ENCODE measurements at regions not wholly inside any gene's neighbourhood (a gene's known extent, or its start where the extent isn't known, plus 50 kb on each side); places are given as distances from the start of the nearest gene placed in this dataset.

- DNase-seq = no peak
Measured at GRCh38 chr15:62790546-62790945, 252.0 kb upstream of the TPM1 start.

DNA sequence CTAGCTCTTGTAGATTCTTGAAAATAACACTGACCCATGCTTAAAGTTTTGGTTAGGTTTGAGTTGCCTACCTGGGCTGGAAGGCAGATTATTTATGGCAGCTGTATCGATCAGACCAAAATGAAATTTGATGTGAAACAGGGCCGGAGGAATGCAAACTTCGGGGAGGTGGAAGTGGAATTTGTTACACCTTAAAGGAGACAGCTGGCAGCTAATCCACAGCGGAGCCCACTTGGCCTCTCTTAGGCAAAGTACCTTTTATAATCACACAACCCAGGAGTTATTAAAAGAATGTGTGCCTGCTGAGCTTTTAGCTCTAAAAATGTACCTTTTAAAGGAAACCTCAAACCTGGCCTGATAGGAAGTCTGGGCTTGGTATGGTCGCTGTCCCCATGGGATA is 250.9 kb upstream of the TPM1 start:
- DNase-seq = no peak

DNA sequence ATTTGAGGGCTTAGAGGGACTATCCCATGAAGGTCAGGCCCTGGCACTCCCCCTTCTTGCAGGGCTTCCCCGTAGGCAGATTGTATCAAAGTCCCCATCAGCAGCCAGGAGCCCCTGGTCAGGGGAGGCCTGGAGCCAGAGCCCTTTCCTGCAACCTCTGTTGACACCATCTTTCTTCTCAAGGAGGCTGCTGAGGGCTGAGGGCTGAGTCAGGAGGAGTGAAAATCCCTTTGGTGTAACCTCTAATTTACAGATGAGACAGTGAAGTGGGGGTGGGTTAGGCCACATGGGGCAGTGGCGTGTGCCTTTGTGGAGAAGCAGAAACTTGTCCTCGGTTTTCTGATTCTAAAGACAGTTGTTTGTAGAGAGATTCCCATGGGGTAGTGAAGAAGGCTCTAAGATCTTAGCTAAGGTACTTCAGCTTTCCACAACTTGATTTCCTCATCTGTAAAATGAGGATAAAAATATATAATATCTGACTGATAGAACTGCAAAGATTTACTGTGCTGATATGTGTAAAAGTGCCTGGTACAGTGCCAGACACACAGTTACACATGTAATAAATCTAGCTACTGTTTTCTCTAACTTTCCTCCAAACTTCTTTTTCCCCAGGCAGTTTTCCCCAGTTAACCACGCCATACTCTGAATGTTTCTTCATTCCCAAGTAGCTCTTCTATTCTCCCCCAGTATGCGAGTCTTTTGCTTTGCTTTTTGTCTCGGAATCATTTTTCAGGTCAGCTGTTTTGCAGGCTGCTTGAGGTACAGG is 249.4 kb upstream of the TPM1 start:
- DNase-seq = no peak

GRCh38 chr15:62793752-62794144 is 248.8 kb upstream of the TPM1 start:
- no peak for DNase-seq

DNA sequence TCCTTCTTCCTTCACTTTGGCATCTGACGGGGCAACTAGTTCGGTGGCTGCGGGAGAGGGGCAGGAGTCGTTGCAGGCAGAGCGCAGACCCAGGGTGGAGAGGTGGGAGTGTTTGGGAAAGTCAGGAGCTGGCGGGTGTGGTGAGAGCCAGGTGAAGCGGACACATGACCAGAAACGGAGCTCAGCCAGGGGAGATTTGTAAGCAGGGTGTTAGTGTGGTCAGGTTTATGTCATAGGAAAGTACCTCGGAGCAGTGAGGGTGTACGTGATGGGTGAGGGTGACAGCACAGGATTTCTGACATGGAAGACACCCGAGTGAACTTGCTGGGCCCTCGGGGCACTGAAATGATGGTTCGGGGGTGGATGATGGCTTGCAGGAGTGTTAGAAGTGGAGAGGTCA is 247.4 kb upstream of the TPM1 start:
- DNase-seq = no peak

GRCh38 chr15:62795700-62796695 is 246.5 kb upstream of the TPM1 start:
- no peak for DNase-seq

- no peak for DNase-seq
Measured at GRCh38 chr15:62797171-62797570, 245.4 kb upstream of the TPM1 start.

GRCh38 chr15:62798536-62798935 is 244.0 kb upstream of the TPM1 start:
- no peak for DNase-seq

- DNase-seq = no peak
Measured at GRCh38 chr15:62799037-62799436, 243.5 kb upstream of the TPM1 start.

DNA sequence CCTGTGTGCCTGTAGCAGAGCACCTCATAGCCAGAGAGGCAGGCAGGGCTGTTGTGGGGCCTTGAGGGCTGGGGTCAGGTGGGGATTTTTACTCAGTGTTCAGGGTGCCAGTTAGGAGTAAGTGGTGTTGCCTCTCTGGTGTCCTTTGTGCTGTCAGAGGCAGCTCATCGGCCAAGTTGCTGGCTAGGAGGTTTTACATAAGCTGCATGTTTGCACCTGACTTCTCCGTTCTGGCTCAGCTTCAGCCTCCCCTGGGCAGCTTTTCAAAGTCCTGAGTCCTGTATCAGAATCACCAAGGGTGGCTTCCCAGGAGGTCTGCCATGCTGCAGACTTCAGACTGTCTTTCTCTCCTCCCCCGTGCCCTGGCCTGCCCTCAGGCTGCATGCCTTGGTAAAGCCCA is 242.6 kb upstream of the TPM1 start:
- no peak for DNase-seq

GRCh38 chr15:62802612-62803011 is 239.9 kb upstream of the TPM1 start:
- DNase-seq = no peak

DNA sequence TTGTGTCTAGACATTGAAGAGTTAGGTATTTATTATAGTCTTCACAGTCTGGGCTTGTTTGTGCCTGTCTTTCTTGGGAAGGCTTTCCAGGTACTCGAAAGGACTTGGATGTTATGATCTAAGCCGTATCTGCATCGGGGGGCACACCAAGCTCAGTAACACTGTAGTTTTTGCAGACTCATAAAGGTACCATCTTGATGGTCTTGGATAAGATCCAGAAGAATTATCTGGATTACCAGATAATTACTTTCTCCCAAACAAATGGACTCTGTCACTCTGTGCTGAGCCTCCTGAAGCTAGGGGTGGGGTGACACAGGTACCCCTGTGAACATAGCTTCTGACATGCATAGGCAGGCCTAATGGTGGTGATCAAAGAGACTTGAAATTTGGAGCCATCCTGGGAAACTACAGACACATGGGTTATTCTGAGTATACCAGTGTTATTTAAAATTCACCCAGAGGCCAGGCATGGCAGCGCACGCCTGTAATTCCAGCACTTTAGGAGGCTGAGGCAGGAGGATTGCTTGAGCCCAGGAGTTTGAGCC is 238.6 kb upstream of the TPM1 start:
- DNase-seq = no peak

- DNase-seq = no peak
Measured at GRCh38 chr15:62805502-62805901, 237.0 kb upstream of the TPM1 start.

- no peak for DNase-seq
Measured at GRCh38 chr15:62807539-62808130, 234.9 kb upstream of the TPM1 start.

- no peak for DNase-seq
Measured at GRCh38 chr15:62809115-62809967, 233.2 kb upstream of the TPM1 start.

- DNase-seq = no peak
Measured at GRCh38 chr15:62809968-62810260, 232.6 kb upstream of the TPM1 start.

DNA sequence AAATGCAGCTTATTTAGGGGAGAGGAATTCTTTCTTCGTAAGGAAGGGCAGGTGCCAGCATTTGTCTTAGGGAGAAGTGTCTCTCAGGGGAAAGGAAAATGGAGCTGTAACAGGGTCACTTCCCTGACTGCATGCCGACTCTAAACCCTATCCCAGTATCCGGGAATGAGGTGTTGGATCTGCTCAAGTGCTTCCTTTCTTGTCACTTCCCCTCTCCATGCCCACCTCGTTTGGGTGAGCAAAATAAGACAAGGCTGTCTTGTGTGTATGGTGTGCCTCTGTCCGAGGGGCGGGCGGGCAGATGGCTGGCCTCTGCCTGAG is 230.1 kb upstream of the TPM1 start:
- DNase-seq = no peak

DNA sequence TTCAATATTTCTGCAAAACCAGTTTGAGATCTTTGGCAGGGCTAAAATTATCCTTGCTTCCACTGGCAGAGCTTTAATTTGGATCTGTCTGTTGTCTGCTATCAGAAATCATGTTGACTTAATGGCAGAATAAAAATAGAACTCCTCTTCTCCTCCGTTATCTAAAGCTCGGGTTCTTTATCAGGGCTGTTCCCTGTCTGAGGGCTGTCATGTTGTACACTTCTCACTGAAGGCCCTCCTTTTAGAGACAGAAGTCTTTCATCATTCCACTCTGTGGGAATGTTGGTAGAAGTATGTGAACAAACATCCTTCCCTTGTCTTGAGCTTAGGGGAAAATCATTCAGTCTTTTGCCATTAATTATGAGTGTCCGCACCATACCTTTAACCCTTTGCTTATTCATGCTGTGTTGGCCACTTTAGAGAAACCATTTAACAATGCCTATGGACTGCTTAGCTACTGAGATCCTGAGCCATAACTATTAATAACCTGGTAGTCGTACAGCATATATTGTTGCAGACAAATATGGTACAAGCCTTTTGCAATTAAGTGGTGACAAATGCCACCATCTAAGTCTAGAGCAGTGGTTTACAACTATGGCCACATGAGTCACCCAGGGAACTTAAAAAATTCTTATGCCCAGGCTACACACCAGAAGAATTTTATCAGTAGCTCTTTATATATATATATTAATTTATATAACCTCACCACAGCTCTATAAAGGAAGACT is 226.0 kb upstream of the TPM1 start:
- DNase-seq = no peak

DNA sequence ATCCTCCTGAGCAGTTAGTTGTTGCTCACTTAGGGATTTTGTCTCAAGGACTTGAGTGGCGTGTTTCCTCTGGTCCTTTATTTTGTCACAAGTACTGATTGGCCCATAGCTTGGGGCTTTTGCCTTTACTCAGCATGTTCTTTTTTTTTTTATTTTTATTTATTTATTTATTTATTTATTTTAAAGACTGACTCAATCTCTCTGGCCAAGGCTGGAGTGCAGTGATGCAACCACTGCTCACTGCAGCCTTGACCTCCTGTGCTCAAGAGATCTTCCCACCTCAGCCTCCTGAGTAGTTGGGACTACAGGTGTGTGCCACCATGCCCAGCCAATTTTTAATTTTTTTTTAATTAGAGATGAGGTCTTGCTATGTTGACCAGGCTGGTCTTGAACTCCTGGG is 223.9 kb upstream of the TPM1 start:
- no peak for DNase-seq

- no peak for DNase-seq
Measured at GRCh38 chr15:62821384-62822131, 221.0 kb upstream of the TPM1 start.

GRCh38 chr15:62822228-62822627 is 220.3 kb upstream of the TPM1 start:
- no peak for DNase-seq
